Stimulated activated CD4-positive, alpha-beta T cell treated with anti-CD3 and anti-CD28 coated beads, Interleukin-4, amount 100 ng/mL, for 1 hour (primary cell): ENCODE measurements at regions not wholly inside any gene's neighbourhood (a gene's known extent, or its start where the extent isn't known, plus 50 kb on each side); places are given as distances from the start of the nearest gene placed in this dataset.
"Not testable (repeated sequence)": the region's sequence is repeated elsewhere in the genome, so short reads cannot be mapped to it uniquely, and the experiment has no call there.

Experiments used
- DNase-seq: peaks from one replicate; pipeline ENCODE4 v3.0.0-alpha.2; 2020

GRCh38 chr11:36733721-36734120 lies 135.7 kb upstream of the RAG2 start:
- DNase-seq, result not testable (repeated sequence)

DNA sequence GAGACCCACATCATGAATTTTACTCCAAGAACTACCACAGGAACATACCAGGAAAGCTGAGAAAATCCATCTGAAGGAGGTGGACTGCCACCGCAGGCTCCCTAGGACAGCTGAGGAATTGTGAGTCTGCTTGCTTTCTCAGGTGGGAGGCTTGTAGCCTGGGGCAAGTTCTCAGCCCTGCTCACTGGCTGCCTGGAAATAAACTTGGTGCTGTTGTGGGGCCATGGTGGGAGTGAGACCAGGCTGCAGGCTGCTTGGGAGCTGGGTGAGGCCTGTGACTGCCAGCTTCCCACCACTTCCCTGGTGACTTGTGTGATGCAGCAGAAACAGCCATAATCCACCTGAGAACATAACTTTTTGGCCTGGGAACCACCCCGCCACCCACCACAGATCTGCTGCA lies 132.7 kb upstream of the RAG2 start:
- DNase-seq, result no peak

- no peak for DNase-seq
These were observed 131.8 kb upstream of the RAG2 start for GRCh38 chr11:36729825-36730224.

DNA sequence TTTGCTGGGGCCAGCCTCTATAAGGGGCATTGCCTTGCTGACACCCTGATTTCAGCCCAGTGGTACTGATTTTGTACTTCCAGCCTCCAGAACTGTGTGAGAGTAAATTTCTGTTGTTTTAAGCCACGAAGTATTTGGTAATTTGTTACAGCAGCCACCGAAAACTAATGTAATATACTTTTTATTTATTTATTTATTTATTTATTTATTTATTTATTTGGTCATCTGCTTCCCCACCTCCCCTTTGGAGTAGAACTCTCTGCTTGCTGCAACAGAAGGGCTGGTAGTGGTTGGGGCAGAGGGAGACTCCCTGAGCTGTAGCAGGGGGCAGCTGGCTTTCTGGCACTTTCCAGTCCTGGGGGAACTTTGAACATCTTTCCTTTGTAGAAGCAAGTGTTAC lies 128.4 kb upstream of the RAG2 start:
- DNase-seq, result no peak

DNA sequence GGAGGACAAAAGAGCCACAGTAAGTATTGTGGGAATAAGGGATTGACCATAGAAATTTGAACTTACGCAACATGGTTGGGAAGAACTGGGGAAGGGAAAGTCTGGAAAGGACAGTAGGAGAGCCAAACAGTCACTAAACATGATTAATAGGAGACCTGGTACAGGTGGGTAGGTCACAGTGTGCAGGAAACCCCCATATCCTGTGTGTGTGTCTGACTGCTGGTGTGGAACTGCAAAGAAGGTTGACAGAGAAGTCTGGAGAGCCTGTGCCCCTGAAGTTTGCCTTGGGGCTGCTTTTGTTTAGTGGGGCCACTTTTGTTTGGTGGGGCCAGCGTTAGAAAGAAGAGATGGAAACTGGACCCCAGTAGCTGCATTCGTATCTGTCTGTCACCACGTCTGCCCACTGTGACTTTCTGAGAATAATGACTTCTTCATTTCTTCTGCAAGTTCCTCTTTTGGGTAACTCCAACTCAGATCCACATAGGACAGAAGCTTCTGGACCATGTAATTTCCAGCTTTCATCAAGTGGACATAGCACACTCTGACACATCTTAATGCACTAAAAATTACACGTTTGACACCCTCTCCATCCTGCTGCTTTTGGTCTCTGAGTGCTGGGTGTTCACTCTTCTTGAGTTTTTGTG lies 126.8 kb upstream of the RAG2 start:
- DNase-seq, result no peak

- DNase-seq, result no peak
These were observed 124.4 kb upstream of the RAG2 start for GRCh38 chr11:36722421-36722820.

GRCh38 chr11:36719358-36720107 lies 121.5 kb upstream of the RAG2 start:
- DNase-seq, result no peak

GRCh38 chr11:36718451-36718850 lies 120.4 kb upstream of the RAG2 start:
- no peak for DNase-seq

GRCh38 chr11:36713715-36714114 lies 115.7 kb upstream of the RAG2 start:
- DNase-seq, result no peak

DNA sequence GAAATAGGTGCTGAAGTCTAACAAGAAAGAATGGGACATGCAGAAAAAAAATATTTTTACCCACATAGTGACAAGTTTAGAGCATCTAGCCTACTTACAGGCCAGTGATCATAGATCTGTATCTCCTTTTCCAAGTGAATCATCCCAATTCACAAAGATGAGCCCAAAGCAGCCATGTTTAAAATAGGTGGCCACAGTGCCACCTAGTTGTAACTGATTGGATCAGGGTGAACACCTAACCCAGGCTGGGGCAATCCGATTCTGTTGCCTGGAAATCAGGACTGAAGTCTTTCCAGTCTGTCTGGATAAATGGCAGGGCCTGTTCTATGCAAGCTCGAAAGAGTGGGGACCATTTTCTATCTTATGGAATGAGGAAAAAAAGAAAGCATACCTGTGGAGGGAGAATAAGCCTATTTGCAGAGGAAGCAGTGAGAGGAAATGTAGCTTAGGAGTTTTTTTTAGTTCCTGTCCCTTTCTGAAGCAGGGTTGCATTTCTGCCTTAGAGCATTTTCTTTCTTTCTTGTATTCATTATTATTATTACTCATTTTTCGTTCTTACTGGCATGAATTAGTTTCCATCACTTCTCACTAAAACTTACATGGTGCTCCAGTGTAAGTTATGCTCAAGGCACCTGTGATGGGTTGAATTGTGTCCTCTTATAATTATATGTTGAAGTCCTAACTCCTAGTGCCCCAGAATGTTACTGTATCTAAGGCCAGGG lies 113.2 kb upstream of the RAG2 start:
- no peak for DNase-seq
